IgD-negative memory B cell (primary cell): ENCODE measurements at regions not wholly inside any gene's neighbourhood (a gene's known extent, or its start where the extent isn't known, plus 50 kb on each side); places are given as distances from the start of the nearest gene placed in this dataset.

ENCODE experiments used
- H3K27ac Mint-ChIP-seq, 3 donors: one replicate each; pipeline ENCODE4 v1.8.0; 2020 to 2022; ENCODE audit warnings: mild to moderate bottlenecking in 3 of 3, mixed read lengths in 3 of 3, moderate library complexity in 1 of 3
- H3K27me3 Mint-ChIP-seq: one replicate; pipeline ENCODE4 v1.8.0; 2021; ENCODE audit warnings: mixed read lengths
- H3K36me3 Mint-ChIP-seq: one replicate; pipeline ENCODE4 v1.8.0; 2020; ENCODE audit warnings: mild to moderate bottlenecking, mixed read lengths
- H3K4me1 Mint-ChIP-seq, 3 donors: one replicate each; pipeline ENCODE4 v1.8.0; 2020 to 2022; ENCODE audit warnings: mixed read lengths in 3 of 3, mild to moderate bottlenecking in 1 of 3
- H3K4me3 Mint-ChIP-seq, 4 donors: one replicate each; pipeline ENCODE4 v1.8.0; 2020 to 2022; ENCODE audit warnings: mild to moderate bottlenecking in 4 of 4, mixed read lengths in 4 of 4, moderate library complexity in 3 of 4
- H3K9me3 Mint-ChIP-seq, 3 donors: one replicate each; pipeline ENCODE4 v1.8.0; 2020 to 2021; ENCODE audit warnings: mixed read lengths in 3 of 3, mild to moderate bottlenecking in 1 of 3

DNA sequence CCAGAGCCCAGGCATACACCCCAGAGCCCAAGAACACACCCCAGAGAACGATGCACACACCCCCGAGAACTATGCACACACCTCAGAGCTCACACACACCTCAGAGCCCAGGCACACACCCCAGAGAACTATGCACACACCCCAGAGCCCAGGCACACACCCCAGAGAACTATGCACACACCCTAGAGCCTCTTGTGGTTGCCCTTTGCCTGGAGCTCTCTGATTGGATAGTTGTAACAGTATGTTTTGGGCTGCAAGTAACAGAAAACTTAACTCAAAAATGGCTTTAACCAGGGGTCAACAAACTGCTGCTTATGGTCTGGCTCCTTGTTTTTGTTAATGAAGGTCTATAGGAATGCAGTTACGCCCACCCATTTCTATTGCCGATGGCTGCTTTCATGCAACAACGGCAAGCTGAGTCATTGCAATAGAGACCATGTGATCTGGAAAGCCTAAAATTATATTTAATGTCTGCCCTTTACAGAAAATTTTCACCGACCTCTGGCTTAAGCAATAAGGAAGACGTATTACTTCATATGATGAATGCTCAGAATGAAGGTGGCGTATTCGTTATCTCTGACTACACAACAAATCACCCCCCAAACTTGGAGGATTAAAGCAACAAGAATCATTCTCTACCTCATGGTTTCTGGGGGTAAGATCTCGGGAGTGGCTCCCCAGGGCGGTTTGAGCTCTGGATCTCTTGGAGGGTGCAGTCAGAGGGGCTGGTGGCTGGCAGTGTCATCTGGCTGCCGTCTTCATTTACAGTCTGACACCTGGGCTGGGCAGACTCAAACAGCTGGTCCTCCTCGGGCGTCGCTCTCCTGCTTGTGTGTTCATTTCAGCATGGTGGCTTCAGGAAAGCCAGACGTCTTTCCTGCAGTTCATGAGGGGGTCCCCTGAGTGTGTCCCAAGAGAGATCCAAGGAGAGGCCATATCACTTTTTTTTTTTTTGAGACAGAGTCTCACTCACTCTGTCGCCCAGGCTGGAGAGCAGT is 66.3 kb upstream of the NCOR2 start:
- peaks cover 30% of the 10 kb centered on the region for H3K27me3 Mint-ChIP-seq
- H3K4me1 Mint-ChIP-seq = peaks cover 4 to 5% (median 5%) of the 10 kb centered on the region in 3 donors
- H3K9me3 Mint-ChIP-seq = peaks cover 0 to 3% (median 0%) of the 10 kb centered on the region in 3 donors
- H3K4me3 Mint-ChIP-seq = no peak overlapping the region
- no peaks in the 10 kb centered on the region for H3K36me3 Mint-ChIP-seq
- H3K27ac Mint-ChIP-seq = peak overlapping the region in 1 of 3 donors; percentile 54

DNA sequence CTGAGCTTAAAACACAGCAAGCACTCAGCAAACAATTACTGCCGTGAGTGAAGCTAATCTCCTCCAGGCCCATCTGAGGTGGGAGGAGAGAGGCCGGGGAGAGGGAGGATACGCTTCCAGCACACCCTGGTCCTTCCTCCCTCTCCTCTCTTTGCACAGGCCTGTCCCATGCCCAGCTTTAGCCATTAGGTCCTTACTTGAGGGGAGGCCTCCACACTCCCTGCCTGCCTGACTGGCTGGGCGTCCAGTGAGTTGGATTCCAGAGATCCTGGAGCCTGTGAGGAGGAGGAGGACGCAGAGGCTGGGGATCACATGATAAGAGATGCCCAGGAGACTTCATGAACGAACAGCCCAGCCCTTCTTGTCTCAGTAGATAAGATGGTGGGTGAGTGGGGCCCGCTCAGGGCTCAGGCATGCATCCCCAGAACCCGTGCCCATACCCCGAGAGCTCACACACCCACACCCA is 65.1 kb upstream of the NCOR2 start:
- peaks cover 26% of the 10 kb centered on the region for H3K27me3 Mint-ChIP-seq
- no peaks in the 10 kb centered on the region for H3K36me3 Mint-ChIP-seq
- H3K4me3 Mint-ChIP-seq = no peak overlapping the region
- H3K9me3 Mint-ChIP-seq = peaks cover 0 to 3% (median 0%) of the 10 kb centered on the region in 3 donors
- peaks cover 4 to 6% (median 5%) of the 10 kb centered on the region in 3 donors for H3K4me1 Mint-ChIP-seq
- H3K27ac Mint-ChIP-seq = peak overlapping the region in 1 of 3 donors; percentile 54

DNA sequence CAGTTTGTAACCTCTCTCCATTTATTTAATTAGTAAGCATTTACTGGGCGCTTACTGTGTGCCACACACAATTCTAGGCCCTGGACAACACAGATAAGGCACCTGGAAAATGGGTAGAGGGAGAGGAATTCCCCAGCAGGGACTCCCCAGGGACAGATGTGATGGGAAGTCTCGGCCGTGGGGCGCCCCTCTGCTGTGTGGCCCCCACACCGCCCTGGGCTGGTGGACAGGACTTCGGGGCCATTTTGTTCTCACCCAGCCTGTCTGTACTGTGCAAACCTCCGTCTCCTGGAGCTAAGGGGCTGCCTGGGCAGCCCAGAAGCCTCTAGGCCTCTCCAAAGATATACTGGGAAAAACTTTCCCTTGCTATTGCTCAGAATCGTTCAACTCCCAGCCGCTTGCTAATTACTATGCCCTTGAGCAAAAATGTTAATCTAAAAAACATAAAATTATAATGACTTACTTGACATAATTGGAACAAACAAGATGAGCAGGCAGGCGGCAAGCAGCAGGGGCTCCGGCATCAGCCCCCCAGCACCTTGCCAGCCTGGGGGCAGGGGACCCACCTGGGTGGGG is 64.4 kb upstream of the NCOR2 start:
- Mint-ChIP-seq H3K9me3 (peaks cover 0 to 3% (median 0%) of the 10 kb centered on the region in 3 donors), H3K36me3 (no peaks in the 10 kb centered on the region), H3K4me3 (no peak overlapping the region), H3K27me3 (peaks cover 26% of the 10 kb centered on the region), H3K27ac (no peak overlapping the region), H3K4me1 (peaks cover 4 to 6% (median 5%) of the 10 kb centered on the region in 3 donors)

DNA sequence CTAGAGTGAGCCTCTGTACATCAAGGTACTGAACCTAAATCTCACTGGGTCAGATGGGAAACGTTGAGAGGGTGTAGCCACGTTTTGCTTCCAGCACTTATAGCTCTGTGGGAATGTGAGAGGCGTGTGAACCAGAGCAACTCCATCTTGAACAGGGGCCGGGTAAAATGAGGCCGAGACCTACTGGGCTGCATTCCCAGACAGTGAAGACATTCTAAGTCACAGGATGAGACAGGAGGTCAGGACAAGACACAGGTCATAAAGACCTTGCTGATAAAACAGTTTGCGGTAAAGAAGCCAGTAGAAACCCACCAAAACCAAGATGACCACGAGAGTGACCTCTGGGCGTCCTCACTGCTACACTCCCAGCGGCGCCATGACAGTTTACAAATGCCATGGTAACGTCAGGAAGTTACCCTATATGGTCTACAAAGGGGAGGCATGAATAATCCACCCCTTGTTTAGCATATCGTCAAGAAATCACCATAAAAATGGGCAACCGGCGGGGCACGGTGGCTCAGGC is 63.4 kb upstream of the NCOR2 start:
- Mint-ChIP-seq H3K4me1 (peaks cover 0 to 2% (median 0%) of the 10 kb centered on the region in 3 donors), H3K27ac (no peak overlapping the region), H3K9me3 (peaks cover 0 to 3% (median 0%) of the 10 kb centered on the region in 3 donors), H3K4me3 (no peak overlapping the region), H3K27me3 (peaks cover 21% of the 10 kb centered on the region), H3K36me3 (no peaks in the 10 kb centered on the region)

DNA sequence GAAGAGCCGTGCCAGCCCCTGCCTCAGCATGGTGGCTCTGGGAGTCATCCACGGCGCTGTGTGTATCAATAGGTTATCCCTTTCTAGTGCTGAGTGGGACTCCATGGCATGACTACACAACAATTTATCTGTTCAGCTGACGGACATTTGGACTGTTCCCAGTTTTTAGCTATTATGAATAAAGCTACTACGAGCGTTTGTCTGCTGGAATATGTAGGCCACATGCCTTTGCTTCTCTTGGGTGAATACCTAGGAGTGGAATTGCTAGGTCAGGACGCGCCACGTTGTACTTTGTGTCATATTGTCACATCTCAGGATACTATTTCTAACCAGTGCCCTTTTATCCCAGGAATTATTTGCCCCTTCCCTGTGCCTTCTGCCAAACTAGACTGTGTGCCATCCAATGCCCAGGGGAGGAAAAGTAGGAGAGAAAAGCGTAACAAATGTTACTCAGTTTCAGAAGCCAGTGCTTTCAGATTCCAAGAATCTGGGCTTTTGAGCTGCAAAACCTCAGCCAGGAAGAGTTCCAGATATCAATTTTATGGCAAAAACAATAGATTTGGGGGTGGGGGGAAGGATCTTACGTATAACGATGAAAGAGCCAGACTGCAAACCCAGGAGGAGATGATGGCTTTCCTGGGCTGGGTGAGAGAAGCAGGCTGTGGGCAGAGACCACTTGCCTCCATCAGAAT is 62.5 kb upstream of the NCOR2 start:
- Mint-ChIP-seq H3K27ac (no peak overlapping the region), H3K4me3 (no peak overlapping the region), H3K9me3 (peaks cover 0 to 3% (median 0%) of the 10 kb centered on the region in 3 donors), H3K4me1 (peaks cover 0 to 2% (median 0%) of the 10 kb centered on the region in 3 donors), H3K36me3 (no peaks in the 10 kb centered on the region), H3K27me3 (peaks cover 18% of the 10 kb centered on the region)

DNA sequence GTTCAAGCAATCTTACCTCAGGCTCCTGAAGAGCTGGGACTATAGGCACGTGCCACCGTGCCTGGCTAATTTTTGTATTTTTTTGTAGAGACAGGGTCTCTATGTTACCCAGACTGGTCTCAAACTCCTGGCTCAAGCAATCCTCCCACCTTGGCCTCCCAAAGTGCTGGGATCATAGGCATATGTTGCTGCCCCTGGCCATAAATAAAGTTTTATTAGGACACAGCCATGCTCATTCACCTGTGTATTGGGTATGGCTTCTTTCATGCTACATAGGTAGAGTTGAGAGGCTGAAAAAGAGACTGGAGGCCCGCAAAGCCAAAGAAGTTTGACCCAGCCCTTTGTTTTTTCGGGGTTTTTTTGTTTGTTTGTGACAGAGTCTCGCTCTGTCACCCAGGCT is 61.7 kb upstream of the NCOR2 start:
- peaks cover 0 to 2% (median 0%) of the 10 kb centered on the region in 3 donors for H3K4me1 Mint-ChIP-seq
- H3K27me3 Mint-ChIP-seq = peaks cover 11% of the 10 kb centered on the region
- peaks cover 0 to 5% (median 0%) of the 10 kb centered on the region in 3 donors for H3K9me3 Mint-ChIP-seq
- H3K4me3 Mint-ChIP-seq = no peak overlapping the region
- no peak overlapping the region for H3K27ac Mint-ChIP-seq
- no peaks in the 10 kb centered on the region for H3K36me3 Mint-ChIP-seq

DNA sequence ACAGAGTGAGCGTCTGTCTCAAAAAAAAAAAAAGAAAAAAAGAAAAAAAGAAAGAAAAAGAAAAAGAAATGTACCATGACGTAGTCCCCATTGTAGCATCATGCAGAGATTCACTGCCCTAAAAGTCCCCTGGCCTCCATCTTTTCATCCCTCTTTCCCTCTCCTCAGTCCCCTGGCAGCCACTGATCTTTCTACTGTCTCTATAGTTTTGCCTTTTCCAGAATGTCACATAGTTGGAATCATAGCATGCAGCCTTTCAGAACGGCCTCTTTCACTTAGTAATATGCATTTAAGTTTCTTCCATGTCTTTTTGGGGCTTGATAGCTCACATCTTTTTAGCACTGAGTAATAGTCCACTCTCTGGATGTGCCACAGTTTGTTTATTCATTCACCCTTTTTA is 60.5 kb upstream of the NCOR2 start:
- H3K27me3 Mint-ChIP-seq = peaks cover 3% of the 10 kb centered on the region
- H3K9me3 Mint-ChIP-seq = peaks cover 0 to 2% (median 2%) of the 10 kb centered on the region in 3 donors
- H3K4me3 Mint-ChIP-seq = no peak overlapping the region
- no peaks in the 10 kb centered on the region for H3K36me3 Mint-ChIP-seq
- H3K4me1 Mint-ChIP-seq = peaks cover 0 to 2% (median 0%) of the 10 kb centered on the region in 3 donors
- no peak overlapping the region for H3K27ac Mint-ChIP-seq

DNA sequence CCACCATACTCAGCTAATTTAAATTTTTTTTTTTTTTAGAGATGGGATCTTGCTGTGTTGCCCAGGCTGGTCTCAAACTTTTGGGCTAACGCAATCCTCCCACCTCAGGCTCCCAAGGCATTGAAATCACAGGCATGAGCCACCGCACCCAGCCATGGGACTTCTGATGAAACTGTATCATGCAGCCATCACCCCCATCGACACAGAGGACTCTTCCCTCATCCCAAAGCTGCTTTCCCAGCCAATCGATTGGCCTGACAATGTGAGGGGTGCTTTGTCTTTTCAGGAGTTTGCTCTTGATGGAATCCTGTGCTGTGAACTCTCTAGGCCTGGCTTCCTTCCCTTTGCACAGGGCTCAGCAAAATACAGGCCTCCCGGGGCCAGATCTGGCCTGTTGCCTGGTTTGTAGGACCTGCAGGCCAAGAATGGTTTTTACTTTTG is 59.6 kb upstream of the NCOR2 start:
- Mint-ChIP-seq H3K36me3 (no peaks in the 10 kb centered on the region), H3K9me3 (peaks cover 0 to 3% (median 2%) of the 10 kb centered on the region in 3 donors), H3K27me3 (no peaks in the 10 kb centered on the region), H3K4me1 (peaks cover 0 to 2% (median 0%) of the 10 kb centered on the region in 3 donors), H3K4me3 (no peak overlapping the region), H3K27ac (no peak overlapping the region)

DNA sequence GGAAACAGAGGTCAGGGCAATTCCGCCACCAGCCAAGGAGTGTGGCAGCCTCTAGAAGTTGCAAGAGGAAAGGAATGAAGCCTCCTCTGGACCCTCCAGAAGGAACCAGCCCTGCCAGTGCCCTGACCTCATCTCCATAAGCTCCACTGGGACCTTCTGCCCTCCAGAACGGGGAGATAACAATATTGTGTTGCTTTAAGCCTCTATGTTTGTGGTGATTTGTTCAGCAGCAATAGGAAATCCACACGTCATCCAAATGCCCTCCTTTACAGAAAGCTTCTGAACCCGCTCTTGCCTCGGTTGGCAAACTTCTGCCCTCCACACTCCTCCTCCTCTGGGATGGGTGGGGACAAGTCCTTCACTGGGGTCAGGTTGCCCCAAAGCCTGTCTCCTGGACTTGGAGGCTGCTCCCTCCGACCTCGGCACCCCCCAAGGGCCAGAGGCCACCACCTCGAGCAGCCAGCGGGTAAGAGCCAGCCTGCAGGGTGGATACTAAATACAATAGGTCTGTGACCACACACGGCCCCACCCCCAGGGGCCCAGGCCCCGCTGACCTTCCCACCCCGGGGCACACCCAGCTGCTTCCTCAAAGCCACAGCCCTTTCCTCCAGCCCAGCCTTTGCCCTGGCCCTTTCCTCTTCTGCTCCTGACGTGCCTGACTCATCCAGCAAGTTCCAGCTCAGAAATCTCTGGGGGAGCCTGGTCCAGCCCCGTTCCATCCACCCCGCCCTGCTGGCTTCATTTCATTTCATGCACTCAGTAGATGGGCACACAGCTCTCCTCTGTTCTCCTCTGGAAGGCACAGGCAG is 58.7 kb upstream of the NCOR2 start:
- no peaks in the 10 kb centered on the region for H3K36me3 Mint-ChIP-seq
- H3K4me1 Mint-ChIP-seq = peaks cover 0 to 2% (median 0%) of the 10 kb centered on the region in 3 donors
- H3K27me3 Mint-ChIP-seq = no peaks in the 10 kb centered on the region
- H3K4me3 Mint-ChIP-seq = no peak overlapping the region
- H3K9me3 Mint-ChIP-seq = peaks cover 0 to 3% (median 2%) of the 10 kb centered on the region in 3 donors
- H3K27ac Mint-ChIP-seq = peak overlapping the region in 2 of 3 donors; percentile 7 to 49

DNA sequence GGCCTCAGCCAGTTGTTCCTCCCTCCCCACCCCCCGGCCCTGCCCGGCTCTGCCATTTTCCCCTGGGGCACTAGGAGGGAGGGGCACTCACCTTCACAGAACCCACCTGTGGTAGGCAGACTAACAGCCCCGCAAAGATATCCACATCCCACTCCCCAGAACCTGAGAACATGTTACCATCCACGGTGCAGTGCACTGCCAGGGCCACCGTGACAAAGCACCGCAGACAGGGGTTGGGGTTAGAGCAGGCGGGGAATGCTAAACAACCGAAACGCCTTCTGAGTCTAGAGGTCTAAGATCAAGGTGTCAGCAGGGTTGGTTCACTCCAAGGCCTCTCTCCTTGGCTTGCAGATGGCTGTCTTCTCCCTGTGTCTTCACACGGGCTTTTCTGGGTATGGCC is 57.4 kb upstream of the NCOR2 start:
- Mint-ChIP-seq H3K4me1 (peaks cover 0 to 2% (median 0%) of the 10 kb centered on the region in 3 donors), H3K4me3 (no peak overlapping the region), H3K27me3 (no peaks in the 10 kb centered on the region), H3K9me3 (peaks cover 0 to 3% (median 2%) of the 10 kb centered on the region in 3 donors), H3K36me3 (no peaks in the 10 kb centered on the region), H3K27ac (no peak overlapping the region)

DNA sequence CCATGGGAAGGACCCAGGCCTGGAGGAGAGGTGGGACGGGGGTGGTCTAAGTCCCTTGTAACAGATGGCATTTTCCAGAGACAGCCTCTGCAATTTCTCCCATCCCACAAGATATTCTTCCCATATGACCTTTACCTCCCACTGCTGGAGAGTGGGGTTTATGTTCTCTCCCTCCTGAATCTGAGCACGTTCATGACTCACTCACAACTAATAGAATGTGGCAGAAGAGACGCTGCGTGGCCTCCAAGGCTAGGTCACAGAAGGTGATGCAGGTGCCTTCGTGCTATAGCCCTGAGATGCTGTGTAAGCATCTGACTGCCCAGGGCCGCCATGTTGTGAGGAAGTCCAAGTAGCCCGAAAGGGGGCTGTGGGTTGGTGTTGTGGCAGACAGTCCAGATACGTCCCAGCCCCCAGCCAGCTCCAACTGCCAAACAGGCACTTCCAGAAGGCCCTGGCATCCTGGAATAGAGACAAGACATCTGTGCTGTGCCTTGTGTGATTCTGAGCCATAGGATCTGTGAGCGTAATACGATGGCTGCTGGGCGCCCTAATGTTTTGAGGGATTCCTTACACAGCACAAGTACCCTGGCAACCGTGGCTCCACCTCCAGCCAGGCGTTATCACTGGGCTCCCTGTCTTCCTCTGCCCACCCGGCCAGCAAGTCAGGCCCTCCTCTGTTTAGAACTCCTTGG is 56.1 kb upstream of the NCOR2 start:
- peaks cover 4 to 8% (median 5%) of the 10 kb centered on the region in 3 donors for H3K9me3 Mint-ChIP-seq
- H3K36me3 Mint-ChIP-seq = peaks cover 1% of the 10 kb centered on the region
- H3K27me3 Mint-ChIP-seq = peaks cover 4% of the 10 kb centered on the region
- no peak overlapping the region for H3K27ac Mint-ChIP-seq
- H3K4me1 Mint-ChIP-seq = peaks cover 0 to 2% (median 0%) of the 10 kb centered on the region in 3 donors
- H3K4me3 Mint-ChIP-seq = no peak overlapping the region

DNA sequence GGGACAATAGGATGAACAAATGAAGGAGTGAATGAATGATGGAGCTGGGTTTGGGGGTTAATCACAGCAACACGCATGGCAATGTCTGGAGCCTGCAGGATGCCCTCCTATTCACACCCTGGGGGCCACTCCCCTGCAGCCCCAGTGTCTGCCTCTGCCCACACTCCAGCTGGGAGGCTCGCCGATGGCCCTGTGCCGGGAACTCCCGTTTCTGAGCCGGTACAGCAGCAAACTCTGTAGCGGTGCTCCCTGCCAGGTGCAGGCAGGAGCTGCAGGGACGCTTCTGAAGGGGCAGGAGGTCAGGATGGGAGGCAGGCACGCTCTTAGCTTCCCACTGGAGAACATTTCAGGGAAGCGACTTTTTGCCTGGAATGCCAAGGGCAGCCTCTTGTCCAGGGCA is 55.4 kb upstream of the NCOR2 start:
- H3K4me3 Mint-ChIP-seq = no peak overlapping the region
- peaks cover 4 to 8% (median 5%) of the 10 kb centered on the region in 3 donors for H3K9me3 Mint-ChIP-seq
- no peaks in the 10 kb centered on the region for H3K4me1 Mint-ChIP-seq
- H3K27me3 Mint-ChIP-seq = peaks cover 4% of the 10 kb centered on the region
- H3K36me3 Mint-ChIP-seq = peaks cover 2% of the 10 kb centered on the region
- H3K27ac Mint-ChIP-seq = peak overlapping the region in 1 of 3 donors; percentile 8

DNA sequence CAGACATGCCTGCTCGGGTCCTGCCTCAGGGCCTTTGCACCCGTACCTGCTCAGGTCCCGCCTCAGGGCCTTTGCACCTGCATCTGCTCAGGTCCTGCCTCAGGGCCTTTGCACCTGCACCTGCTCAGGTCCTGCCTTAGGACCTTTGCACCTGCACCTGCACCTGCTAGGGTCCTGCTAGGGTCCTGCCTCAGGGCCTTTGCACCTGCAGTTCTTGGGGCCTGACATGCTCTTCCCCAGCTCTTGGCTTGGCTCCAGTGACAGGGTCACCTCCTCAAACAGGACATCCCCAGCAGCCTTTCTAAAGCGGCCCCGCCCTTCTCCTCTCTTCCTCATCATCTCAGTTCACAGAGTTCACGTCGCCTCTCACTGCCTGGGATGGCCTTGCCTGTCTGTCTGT is 54.9 kb upstream of the NCOR2 start:
- Mint-ChIP-seq H3K27me3 (peaks cover 4% of the 10 kb centered on the region), H3K4me3 (no peak overlapping the region), H3K27ac (peak overlapping the region in 1 of 3 donors; percentile 8), H3K9me3 (peaks cover 4 to 8% (median 5%) of the 10 kb centered on the region in 3 donors), H3K4me1 (no peaks in the 10 kb centered on the region), H3K36me3 (peaks cover 2% of the 10 kb centered on the region)
